HepG2 (cell line): ENCODE measurements at regions not wholly inside any gene's neighbourhood (a gene's known extent, or its start where the extent isn't known, plus 50 kb on each side); places are given as distances from the start of the nearest gene placed in this dataset.

Experiments
- ARNTL ChIP-seq: sonication (generic); formaldehyde crosslinking; IDR thresholded peaks from 2 replicates; pipeline ENCODE4 v1.4.0; 2020; ENCODE audit warnings: mild to moderate bottlenecking, missing genetic modification reagents
- CC2D1A ChIP-seq: sonication (generic); formaldehyde crosslinking; IDR thresholded peaks from 2 replicates; pipeline ENCODE4 v1.8.1; 2023; ENCODE audit warnings: mild to moderate bottlenecking, missing genetic modification reagents
- EZH2 ChIP-seq: conservative IDR thresholded peaks from 2 replicates; pipeline ENCODE4 v1.6.1; 2012; ENCODE audit warnings: mild to moderate bottlenecking, low read depth, low read length, moderate library complexity
- MATR3 ChIP-seq: sonication (generic); formaldehyde crosslinking; IDR thresholded peaks from 2 replicates; pipeline ENCODE4 v1.4.0; 2020; ENCODE audit warnings: missing genetic modification reagents
- SCMH1 ChIP-seq: sonication (generic); formaldehyde crosslinking; IDR thresholded peaks from 2 replicates; pipeline ENCODE4 v1.9.0; 2021; ENCODE audit warnings: missing genetic modification reagents, mild to moderate bottlenecking, borderline replicate concordance
- SRSF4 ChIP-seq: fragments of 200-400 bp; formaldehyde crosslinking; IDR thresholded peaks from one replicate; pipeline ENCODE4 v1.6.1; 2018; ENCODE audit warnings: mild to moderate bottlenecking, low read depth, low read length, moderate library complexity; ENCODE audit not compliant: poor library complexity, severe bottlenecking
- ZBTB7B ChIP-seq: sonication (generic); formaldehyde crosslinking; IDR thresholded peaks from 2 replicates; pipeline ENCODE4 v1.4.0; 2020; ENCODE audit warnings: missing genetic modification reagents
- ZNF737 ChIP-seq: sonication (generic); formaldehyde crosslinking; IDR thresholded peaks from 2 replicates; pipeline ENCODE4 v1.5.0; 2020; ENCODE audit warnings: missing genetic modification reagents, mild to moderate bottlenecking, borderline replicate concordance
- TF ChIP-seq, protein P1 (sequence below): sonication (generic); formaldehyde crosslinking; IDR thresholded peaks from 2 replicates; pipeline ENCODE4 v1.4.0; 2020; ENCODE audit warnings: mild to moderate bottlenecking, missing genetic modification reagents
- TF ChIP-seq, protein P2 (sequence below): sonication (generic); formaldehyde crosslinking; IDR thresholded peaks from 2 replicates; pipeline ENCODE4 v1.4.0; 2020; ENCODE audit warnings: mild to moderate bottlenecking, missing genetic modification reagents, borderline replicate concordance
- TF ChIP-seq, protein P3 (sequence below): sonication (generic); formaldehyde crosslinking; IDR thresholded peaks from 2 replicates; pipeline ENCODE4 v1.5.1; 2020; ENCODE audit warnings: missing genetic modification reagents, mild to moderate bottlenecking, borderline replicate concordance
- TF ChIP-seq, protein P4 (sequence below): sonication (generic); formaldehyde crosslinking; IDR thresholded peaks from 2 replicates; pipeline ENCODE4 v1.5.0; 2020; ENCODE audit warnings: mild to moderate bottlenecking, missing genetic modification reagents, borderline replicate concordance

DNA sequence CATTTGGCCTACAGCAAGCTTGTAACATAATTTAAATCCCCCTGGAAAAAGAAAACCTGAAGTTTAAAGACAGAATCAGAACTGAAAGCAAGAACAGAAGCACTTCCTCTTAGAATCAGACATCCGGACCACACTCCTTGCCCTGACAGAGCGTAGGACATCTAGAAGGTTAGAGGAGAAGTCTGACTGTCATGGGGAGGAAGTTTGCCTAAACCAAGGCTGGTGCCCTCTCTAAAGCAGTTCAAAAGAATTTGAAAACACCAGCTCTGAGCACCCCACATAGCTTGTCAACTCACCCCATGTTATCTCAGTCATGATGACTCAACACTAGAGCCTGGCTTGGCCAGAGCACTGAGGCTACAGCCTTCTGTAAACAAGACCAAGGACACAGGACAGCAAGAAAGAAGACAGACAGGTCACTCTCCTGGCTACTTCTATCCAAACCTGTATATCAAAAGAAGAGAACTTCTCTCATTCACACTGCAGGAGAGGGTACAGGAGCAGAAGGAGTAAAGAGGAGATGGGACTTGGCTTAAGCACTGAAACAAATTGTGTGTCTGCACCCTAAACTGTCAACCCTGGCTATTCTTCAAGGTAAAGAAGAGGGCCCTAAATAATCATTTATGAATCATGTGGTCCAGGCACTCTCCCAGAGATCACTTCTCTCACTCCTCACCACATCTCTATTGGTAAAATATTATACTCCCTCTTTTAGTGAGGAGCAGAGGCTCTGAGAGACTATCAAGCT, 198.6 kb downstream of the MEMO1 start (continued):
- TF ChIP-seq, protein P1, sequence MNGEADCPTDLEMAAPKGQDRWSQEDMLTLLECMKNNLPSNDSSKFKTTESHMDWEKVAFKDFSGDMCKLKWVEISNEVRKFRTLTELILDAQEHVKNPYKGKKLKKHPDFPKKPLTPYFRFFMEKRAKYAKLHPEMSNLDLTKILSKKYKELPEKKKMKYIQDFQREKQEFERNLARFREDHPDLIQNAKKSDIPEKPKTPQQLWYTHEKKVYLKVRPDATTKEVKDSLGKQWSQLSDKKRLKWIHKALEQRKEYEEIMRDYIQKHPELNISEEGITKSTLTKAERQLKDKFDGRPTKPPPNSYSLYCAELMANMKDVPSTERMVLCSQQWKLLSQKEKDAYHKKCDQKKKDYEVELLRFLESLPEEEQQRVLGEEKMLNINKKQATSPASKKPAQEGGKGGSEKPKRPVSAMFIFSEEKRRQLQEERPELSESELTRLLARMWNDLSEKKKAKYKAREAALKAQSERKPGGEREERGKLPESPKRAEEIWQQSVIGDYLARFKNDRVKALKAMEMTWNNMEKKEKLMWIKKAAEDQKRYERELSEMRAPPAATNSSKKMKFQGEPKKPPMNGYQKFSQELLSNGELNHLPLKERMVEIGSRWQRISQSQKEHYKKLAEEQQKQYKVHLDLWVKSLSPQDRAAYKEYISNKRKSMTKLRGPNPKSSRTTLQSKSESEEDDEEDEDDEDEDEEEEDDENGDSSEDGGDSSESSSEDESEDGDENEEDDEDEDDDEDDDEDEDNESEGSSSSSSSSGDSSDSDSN (CRISPR knock-in tag), result no peak
- no peak for TF ChIP-seq SCMH1
- TF ChIP-seq, protein P2, sequence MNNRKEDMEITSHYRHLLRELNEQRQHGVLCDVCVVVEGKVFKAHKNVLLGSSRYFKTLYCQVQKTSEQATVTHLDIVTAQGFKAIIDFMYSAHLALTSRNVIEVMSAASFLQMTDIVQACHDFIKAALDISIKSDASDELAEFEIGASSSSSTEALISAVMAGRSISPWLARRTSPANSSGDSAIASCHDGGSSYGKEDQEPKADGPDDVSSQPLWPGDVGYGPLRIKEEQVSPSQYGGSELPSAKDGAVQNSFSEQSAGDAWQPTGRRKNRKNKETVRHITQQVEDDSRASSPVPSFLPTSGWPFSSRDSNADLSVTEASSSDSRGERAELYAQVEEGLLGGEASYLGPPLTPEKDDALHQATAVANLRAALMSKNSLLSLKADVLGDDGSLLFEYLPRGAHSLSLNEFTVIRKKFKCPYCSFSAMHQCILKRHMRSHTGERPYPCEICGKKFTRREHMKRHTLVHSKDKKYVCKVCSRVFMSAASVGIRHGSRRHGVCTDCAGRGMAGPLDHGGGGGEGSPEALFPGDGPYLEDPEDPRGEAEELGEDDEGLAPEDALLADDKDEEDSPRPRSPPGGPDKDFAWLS (CRISPR knock-in tag), result no peak
- TF ChIP-seq ZNF737 (CRISPR knock-in tag), result no peak
- no peak for TF ChIP-seq EZH2
- TF ChIP-seq SRSF4, result no peak
- no peak for TF ChIP-seq MATR3 (CRISPR knock-in tag)
- TF ChIP-seq, protein P3, sequence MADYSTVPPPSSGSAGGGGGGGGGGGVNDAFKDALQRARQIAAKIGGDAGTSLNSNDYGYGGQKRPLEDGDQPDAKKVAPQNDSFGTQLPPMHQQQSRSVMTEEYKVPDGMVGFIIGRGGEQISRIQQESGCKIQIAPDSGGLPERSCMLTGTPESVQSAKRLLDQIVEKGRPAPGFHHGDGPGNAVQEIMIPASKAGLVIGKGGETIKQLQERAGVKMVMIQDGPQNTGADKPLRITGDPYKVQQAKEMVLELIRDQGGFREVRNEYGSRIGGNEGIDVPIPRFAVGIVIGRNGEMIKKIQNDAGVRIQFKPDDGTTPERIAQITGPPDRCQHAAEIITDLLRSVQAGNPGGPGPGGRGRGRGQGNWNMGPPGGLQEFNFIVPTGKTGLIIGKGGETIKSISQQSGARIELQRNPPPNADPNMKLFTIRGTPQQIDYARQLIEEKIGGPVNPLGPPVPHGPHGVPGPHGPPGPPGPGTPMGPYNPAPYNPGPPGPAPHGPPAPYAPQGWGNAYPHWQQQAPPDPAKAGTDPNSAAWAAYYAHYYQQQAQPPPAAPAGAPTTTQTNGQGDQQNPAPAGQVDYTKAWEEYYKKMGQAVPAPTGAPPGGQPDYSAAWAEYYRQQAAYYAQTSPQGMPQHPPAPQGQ (CRISPR knock-in tag), result no peak
- TF ChIP-seq, protein P4, sequence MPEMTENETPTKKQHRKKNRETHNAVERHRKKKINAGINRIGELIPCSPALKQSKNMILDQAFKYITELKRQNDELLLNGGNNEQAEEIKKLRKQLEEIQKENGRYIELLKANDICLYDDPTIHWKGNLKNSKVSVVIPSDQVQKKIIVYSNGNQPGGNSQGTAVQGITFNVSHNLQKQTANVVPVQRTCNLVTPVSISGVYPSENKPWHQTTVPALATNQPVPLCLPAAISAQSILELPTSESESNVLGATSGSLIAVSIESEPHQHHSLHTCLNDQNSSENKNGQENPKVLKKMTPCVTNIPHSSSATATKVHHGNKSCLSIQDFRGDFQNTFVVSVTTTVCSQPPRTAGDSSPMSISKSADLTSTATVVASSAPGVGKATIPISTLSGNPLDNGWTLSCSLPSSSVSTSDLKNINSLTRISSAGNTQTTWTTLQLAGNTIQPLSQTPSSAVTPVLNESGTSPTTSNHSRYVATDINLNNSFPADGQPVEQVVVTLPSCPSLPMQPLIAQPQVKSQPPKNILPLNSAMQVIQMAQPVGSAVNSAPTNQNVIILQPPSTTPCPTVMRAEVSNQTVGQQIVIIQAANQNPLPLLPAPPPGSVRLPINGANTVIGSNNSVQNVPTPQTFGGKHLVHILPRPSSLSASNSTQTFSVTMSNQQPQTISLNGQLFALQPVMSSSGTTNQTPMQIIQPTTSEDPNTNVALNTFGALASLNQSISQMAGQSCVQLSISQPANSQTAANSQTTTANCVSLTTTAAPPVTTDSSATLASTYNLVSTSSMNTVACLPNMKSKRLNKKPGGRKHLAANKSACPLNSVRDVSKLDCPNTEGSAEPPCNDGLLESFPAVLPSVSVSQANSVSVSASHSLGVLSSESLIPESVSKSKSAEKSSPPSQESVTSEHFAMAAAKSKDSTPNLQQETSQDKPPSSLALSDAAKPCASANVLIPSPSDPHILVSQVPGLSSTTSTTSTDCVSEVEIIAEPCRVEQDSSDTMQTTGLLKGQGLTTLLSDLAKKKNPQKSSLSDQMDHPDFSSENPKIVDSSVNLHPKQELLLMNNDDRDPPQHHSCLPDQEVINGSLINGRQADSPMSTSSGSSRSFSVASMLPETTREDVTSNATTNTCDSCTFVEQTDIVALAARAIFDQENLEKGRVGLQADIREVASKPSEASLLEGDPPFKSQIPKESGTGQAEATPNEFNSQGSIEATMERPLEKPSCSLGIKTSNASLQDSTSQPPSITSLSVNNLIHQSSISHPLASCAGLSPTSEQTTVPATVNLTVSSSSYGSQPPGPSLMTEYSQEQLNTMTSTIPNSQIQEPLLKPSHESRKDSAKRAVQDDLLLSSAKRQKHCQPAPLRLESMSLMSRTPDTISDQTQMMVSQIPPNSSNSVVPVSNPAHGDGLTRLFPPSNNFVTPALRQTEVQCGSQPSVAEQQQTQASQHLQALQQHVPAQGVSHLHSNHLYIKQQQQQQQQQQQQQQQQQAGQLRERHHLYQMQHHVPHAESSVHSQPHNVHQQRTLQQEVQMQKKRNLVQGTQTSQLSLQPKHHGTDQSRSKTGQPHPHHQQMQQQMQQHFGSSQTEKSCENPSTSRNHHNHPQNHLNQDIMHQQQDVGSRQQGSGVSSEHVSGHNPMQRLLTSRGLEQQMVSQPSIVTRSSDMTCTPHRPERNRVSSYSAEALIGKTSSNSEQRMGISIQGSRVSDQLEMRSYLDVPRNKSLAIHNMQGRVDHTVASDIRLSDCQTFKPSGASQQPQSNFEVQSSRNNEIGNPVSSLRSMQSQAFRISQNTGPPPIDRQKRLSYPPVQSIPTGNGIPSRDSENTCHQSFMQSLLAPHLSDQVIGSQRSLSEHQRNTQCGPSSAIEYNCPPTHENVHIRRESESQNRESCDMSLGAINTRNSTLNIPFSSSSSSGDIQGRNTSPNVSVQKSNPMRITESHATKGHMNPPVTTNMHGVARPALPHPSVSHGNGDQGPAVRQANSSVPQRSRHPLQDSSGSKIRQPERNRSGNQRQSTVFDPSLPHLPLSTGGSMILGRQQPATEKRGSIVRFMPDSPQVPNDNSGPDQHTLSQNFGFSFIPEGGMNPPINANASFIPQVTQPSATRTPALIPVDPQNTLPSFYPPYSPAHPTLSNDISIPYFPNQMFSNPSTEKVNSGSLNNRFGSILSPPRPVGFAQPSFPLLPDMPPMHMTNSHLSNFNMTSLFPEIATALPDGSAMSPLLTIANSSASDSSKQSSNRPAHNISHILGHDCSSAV (CRISPR knock-in tag), result no peak
- TF ChIP-seq ARNTL (CRISPR knock-in tag), result peak; percentile 30; the same call in 1 of the 2 replicates
- TF ChIP-seq CC2D1A (CRISPR knock-in tag), result no peak
- TF ChIP-seq ZBTB7B, result no peak
